TTC549 (cell line): ENCODE measurements at regions not wholly inside any gene's neighbourhood (a gene's known extent, or its start where the extent isn't known, plus 50 kb on each side); places are given as distances from the start of the nearest gene placed in this dataset.

Experiments
- FAIRE-seq: peaks from 2 replicates; lab custom pipeline; 2012; peaks lifted over from hg19 to GRCh38; lab: Jason Lieb, UNC

GRCh38 chr13:74229242-74229641 is 95.0 kb upstream of the KLF12 start:
- FAIRE-seq, result no peak

DNA sequence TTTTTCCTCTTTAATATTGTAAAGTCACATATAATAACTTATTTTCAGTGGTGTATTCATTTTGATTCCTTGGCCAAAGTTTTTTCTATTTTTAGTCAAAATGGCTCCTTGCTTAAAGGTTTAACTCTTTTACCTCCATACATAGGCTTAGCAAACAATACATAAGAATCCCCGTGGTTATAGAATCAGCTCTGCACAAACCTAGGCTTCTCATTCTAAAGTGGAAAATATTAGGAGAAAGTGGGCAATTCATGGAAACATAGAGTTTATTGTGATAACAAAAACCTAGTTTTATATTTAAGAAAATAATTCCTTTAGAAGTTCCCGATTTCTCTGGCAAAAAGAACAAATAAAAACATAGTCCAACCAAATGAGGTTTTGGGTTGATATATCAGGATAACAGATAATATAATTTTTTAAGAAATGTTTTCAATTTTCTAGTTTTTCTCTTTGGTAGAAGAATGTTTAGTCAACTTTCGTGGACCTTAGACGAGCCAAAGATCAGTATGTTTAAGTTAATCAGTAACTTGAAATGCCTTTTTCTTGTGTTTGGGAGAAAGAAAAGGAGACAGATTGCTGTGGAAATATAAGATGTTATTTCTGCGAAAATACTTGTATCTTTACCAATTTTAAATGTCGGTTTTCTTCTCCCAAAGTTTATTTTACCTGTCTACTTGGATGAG is 93.4 kb upstream of the KLF12 start:
- no peak for FAIRE-seq

DNA sequence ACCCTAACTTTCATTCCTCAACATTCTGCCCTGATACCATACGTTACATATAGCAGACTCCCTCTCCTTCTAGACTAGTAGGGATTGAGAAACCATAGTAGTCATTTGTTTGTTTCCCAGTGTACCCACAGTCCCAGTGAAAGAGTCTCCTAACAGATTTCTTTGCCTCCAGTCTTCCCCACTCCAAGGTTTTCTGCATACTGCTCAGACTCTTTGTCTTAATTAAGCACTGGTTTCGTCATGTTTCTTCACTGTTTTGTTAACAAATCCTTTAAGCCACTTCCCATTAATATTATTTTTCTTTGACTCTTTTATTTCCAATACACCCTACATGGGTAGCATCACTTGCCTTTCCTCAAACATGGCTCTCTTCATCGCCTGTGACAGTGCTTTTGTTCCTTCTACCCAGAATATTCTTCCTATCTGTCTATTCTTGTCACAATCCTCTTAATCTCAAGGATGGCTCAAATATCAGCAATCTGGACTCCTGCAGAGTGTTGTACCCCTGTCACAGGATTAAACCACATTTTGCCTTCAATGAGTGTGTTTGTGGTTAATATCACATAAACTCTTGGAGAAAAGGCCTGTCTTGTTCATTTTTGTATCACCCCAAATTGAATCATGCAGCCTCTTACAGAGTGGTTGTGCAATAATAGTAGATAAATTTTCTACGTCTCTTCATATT is 92.7 kb upstream of the KLF12 start:
- no peak for FAIRE-seq

- FAIRE-seq, result no peak
These were observed 87.5 kb upstream of the KLF12 start for GRCh38 chr13:74221752-74222151.

GRCh38 chr13:74219566-74219965 is 85.4 kb upstream of the KLF12 start:
- no peak for FAIRE-seq

DNA sequence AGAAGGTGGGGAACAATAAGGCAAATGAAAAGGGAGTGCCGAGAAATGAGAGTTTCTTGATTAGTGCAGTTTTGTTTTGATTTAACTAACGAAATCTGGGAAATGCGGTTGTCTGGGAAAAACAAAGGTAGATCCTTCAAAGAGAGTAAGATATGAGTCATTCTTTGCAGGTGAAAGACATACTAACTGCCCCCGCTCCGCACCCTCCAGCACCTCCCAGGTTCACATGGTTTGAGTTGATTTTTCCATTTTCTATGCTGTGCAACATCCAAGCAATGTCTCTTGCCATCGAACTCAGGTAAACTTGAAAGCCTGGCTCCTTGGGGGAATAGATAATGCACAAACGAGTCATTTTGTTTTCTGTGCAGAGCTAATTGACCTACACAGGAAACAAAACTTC is 84.1 kb upstream of the KLF12 start:
- no peak for FAIRE-seq

DNA sequence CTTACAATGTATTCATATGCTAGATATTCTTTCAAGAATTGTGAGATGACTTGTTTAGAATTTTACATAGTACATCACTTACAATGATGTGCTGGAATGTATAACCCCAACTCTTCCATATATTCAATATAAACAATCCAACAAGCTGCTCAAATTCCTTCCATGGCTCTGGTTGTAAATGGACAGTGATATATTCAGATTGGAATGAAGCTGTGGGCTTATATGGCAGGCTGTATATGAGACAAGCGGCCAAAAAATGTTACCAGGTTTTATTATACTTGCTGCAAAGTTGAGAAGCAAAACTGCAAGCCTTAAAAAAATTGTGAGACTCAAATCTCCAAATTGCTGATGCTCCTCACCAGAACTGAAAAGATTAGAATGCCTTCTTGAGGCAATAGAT is 83.6 kb upstream of the KLF12 start:
- no peak for FAIRE-seq

- FAIRE-seq, result no peak
These were observed 81.2 kb upstream of the KLF12 start for GRCh38 chr13:74215420-74215819.

DNA sequence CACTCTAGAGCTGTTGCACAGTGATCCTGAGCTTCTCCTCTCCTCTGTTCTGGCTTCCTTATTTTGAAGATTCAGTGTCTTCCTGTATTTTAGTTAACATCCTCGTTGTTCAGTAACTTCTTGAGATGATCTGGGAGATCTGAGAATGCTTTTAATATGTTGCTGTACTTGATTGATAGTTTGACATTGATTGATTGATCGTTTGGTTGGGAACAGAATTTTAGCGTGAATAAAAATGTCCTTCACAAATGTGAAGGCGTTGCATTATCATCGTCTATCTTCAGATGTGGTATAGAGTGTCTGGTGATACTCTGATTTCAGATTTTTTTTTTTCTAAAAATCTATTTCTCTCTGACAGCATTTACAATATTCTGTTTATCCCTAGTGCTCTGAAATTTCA is 80.1 kb upstream of the KLF12 start:
- FAIRE-seq, result no peak

DNA sequence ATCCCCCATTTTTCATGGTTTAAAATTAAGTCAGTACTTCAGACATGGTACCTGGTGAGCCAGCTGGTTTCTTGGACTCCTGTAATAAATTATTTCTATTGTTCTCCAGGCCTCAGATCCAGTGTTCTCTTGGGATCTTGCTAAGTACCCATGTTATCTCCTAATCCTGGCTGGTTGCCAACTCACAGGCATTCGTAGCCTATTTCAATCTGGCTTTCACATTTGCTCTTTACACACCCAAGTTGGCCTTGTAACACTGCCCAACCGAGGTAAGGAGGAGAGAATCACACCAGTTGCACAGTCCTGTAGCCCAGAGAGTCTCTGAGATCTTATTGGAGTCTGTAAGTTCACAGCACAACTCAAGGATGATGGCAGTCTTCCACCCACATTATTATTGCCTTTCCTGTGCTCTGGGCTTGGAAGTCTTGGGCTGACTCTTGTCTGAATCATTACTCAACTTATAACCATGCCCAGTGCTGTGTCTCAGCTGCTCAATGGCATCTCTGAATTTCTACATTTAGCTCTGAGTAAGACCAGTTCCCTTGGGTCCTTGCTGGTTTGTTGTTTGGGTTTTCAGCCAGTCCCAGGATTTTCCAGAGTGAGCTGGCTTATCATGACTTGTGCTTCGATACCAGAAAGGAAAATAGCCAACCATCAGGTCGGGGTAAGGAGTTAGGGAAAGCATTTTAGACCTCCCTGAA is 76.6 kb upstream of the KLF12 start:
- no peak for FAIRE-seq

GRCh38 chr13:74206855-74207254 is 72.7 kb upstream of the KLF12 start:
- no peak for FAIRE-seq

DNA sequence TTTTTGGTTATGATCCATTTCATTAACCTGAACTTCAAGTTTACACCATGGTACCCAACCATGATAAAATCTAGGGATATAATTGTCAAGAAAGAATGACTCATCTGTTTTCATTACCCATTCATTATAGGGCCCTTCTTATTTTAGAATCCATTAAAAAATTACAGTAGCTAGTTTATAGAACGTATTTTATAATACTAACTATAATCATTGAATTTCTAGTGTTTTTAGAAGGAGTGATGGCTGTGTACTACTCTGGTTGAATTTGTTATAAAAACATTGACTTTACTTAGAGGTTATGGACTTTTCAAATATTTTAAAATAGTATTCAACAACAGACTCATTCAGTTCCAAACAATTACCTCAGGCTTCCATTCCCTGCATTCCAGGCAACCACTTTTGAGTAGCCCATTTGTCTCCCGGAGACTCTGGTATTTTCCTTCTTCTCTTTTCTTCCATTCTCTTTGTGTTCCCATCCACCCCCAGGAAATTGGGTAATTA is 71.9 kb upstream of the KLF12 start:
- no peak for FAIRE-seq

GRCh38 chr13:74205313-74205690 is 71.1 kb upstream of the KLF12 start:
- FAIRE-seq, result no peak

DNA sequence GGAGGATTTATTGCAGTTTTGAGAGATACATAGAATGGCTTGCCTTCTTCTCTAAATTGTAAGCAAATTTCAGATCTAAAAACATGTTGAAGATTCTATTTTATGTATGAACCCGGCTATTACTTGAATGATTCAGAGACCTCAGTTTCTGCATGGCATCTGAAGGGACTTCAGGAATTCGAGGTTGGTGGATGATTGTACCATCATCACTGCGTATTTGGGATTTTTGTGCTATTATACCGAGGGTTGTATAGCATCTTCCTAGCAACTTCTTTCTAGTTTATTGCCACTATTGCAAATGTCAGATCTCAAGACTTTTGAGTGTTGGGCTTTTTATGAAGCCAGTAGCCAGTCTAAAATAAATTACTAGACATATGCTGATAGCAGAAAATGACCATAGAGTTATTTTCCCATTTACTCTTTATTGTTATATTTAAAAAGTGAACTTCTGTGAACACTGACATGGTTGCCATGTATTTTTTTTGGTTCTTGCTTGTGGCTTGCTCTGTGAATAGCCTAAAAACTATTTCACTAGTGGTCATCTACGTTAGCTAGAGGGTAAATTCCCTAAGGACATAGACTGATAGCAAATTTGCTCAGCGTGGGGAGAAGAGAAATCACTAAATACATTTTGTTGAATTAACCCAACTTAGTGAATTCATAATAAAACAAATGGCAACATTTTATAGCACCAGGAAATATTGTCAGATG is 70.6 kb upstream of the KLF12 start:
- no peak for FAIRE-seq

- no peak for FAIRE-seq
These were observed 69.4 kb upstream of the KLF12 start for GRCh38 chr13:74203576-74203975.

GRCh38 chr13:74202129-74202813 is 68.1 kb upstream of the KLF12 start:
- FAIRE-seq, result no peak

DNA sequence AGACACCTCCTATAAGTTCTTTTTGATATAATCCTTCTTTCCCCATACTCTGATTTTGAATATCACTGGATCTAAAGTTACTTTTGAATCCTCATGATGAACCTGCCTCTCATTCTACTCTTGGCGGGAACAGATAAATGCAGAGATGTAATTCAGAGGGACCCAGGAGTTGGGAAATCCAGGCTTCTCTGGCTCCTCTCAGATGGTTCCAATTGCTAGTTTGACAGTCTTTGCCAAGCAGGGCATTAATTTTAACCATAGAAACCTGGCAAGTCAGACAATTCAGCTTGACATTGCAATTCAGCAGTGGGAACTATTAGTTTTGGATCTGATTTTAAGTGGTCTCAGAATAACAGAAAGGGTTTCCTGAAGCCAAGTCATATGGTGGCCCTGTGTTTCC is 67.3 kb upstream of the KLF12 start:
- no peak for FAIRE-seq

DNA sequence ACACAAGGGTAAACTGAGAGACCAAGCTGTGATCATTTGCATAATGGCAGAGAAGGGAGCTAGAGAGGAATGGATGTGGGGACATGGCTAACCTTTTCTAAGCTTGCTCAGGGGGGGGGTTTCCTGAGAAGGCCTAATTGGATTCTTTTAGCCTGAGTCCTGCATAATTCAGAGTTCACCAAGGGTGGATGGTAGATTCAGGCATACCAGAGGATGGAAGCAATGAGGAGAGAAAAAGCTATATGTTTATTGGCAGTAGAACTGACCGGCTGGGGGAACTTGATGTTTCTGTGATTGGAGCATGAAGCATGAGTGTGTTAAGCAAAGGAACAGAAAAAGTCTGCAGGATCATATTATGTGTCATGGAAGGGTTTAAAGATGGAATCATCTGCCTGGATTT is 65.9 kb upstream of the KLF12 start:
- no peak for FAIRE-seq

GRCh38 chr13:74197677-74198429 is 63.6 kb upstream of the KLF12 start:
- FAIRE-seq, result no peak

- no peak for FAIRE-seq
These were observed 60.6 kb upstream of the KLF12 start for GRCh38 chr13:74194846-74195245.

DNA sequence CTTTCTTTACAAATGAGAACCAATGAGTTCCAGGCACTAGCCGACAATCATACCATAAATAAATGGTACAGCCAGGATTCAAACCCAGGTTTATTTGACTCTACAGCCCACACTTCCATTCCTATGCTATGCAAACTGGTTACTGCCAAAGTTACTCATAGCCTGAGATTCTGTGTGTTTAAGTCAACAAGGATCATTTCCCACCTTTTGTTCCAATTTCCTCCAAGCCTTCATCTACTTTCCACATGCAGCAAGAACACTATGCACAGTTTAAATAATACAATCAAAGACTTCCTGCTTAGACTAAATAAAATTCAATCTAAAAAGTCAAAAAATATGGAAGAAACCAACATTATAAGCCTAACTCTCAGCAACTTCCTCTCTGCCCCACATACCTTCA is 59.2 kb upstream of the KLF12 start:
- no peak for FAIRE-seq

- FAIRE-seq, result no peak
These were observed 57.2 kb upstream of the KLF12 start for GRCh38 chr13:74191410-74191809.
